Prostate gland (tissue), 2 donors: ENCODE measurements at regions not wholly inside any gene's neighbourhood (a gene's known extent, or its start where the extent isn't known, plus 50 kb on each side); places are given as distances from the start of the nearest gene placed in this dataset.

Experiments
- POLR2A ChIP-seq: fragments of 450-650 bp; IDR thresholded peaks from one replicate; pipeline ENCODE4 v1.6.1; 2016; ENCODE audit warnings: antibody characterized with exemption, mild to moderate bottlenecking
- TF ChIP-seq, protein P1 (sequence below), 4 experiments: fragments of 200-600 bp in 2 of 4; fragments of 450-650 bp in 2 of 4; sonication (generic) in 2 of 4; IDR thresholded peaks; 1 replicate in 3 of 4; 2 replicates in 1 of 4; pipeline ENCODE4 v1.5.1; 2016 to 2019; ENCODE audit warnings: antibody characterized with exemption in 4 of 4, mild to moderate bottlenecking in 2 of 4, moderate library complexity in 2 of 4

DNA sequence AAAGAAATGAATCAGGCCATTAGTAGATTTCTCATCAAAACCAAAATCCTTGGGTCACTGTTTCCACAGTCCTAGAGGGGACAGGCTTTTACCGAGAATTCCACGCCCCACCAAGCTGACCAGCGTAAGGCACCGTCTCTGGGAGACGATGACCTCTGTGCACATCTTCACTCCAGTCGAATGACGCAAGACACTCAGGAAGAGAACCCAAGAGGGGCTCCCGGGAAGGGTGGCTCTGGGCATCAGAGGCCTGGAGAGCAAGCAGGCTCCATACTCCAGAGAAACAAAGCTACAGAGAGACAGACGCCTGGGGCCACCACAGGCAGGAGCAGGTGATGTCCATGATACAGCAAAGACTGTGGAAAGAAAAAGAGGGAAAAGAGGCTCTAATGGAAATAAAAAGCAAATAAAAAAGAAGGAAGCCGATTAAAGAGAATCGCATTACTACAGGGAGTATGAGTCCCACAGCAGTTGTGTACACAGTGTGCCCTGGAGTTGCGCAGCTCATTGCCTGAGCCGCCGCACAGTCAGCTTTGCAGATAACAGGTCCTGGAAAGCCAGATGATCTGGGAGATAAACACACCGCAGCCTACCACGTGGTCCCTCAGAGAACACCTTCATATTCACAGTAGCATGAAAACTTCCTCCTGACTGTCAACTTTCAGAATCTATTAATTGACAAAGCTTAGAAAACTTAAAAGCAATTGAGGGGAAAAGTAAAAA lies 572.7 kb upstream of the SALL3 start:
- TF ChIP-seq, protein P1, sequence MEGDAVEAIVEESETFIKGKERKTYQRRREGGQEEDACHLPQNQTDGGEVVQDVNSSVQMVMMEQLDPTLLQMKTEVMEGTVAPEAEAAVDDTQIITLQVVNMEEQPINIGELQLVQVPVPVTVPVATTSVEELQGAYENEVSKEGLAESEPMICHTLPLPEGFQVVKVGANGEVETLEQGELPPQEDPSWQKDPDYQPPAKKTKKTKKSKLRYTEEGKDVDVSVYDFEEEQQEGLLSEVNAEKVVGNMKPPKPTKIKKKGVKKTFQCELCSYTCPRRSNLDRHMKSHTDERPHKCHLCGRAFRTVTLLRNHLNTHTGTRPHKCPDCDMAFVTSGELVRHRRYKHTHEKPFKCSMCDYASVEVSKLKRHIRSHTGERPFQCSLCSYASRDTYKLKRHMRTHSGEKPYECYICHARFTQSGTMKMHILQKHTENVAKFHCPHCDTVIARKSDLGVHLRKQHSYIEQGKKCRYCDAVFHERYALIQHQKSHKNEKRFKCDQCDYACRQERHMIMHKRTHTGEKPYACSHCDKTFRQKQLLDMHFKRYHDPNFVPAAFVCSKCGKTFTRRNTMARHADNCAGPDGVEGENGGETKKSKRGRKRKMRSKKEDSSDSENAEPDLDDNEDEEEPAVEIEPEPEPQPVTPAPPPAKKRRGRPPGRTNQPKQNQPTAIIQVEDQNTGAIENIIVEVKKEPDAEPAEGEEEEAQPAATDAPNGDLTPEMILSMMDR (IDR thresholded peaks at IDR 0.05) = no peak
- TF ChIP-seq POLR2A = no peak
